Left lung (tissue), 4 donors: ENCODE measurements at regions not wholly inside any gene's neighbourhood (a gene's known extent, or its start where the extent isn't known, plus 50 kb on each side); places are given as distances from the start of the nearest gene placed in this dataset.

ENCODE experiments used
- ATAC-seq: fragments of 200-7000 bp; cut with Tn5 transposase; one replicate; pipeline ENCODE4 v1.9.1; 2020; ENCODE audit warnings: moderate library complexity
- DNase-seq, 4 donors: peaks; one replicate each; pipeline ENCODE4 v3.0.0-alpha.2; 2013 to 2020
- H3K27ac ChIP-seq, 2 donors: fragments of 200-600 bp; sonication (generic) in 1 of 2; one replicate each; pipeline versions ENCODE4 v1.5.0 to v1.8.0; 2020 to 2021
- H3K27me3 ChIP-seq, 2 donors: fragments of 200-600 bp; sonication (generic) in 1 of 2; one replicate each; pipeline versions ENCODE4 v1.5.0 to v1.8.0; 2020 to 2021
- H3K36me3 ChIP-seq, 2 donors: fragments of 200-600 bp; sonication (generic) in 1 of 2; one replicate each; pipeline versions ENCODE4 v1.5.0 to v1.8.0; 2020 to 2021
- H3K4me1 ChIP-seq, 2 donors: fragments of 200-600 bp; one replicate each; pipeline ENCODE4 v1.8.0; 2021
- H3K4me3 ChIP-seq, 2 donors: fragments of 200-600 bp; sonication (generic) in 1 of 2; one replicate each; pipeline versions ENCODE4 v1.5.0 to v1.8.0; 2020 to 2021; ENCODE audit warnings: mild to moderate bottlenecking in 1 of 2
- H3K9me3 ChIP-seq, 2 donors: fragments of 200-600 bp; sonication (generic) in 1 of 2; one replicate each; pipeline versions ENCODE4 v1.5.0 to v1.8.0; 2020 to 2021
- CTCF ChIP-seq, 2 donors: fragments of 200-600 bp; sonication (generic) in 1 of 2; IDR thresholded peaks; one replicate each; pipeline versions ENCODE4 v1.5.0 to v1.8.0; 2021; ENCODE audit warnings: antibody characterized with exemption in 2 of 2
- intact Hi-C, 2 donors: fragments of 100-400 bp; cut with DNase I; formaldehyde crosslinking; loops; one replicate each; pipeline versions ENCODE4 v1.11.2 to v1.14.2; 2022
- donor health status: DM: no; HTN: yes; CAD: no.
- donor health status: DM: no; HTN: no; CAD: no.

- Histone ChIP-seq H3K27me3 (peaks cover 3 to 47% of the 10 kb centered on the region in 2 donors), H3K27ac (no peak overlapping the region), H3K9me3 (no peaks in the 10 kb centered on the region), H3K4me1 (peaks cover 0 to 5% of the 10 kb centered on the region in 2 donors), H3K4me3 (no peak overlapping the region), H3K36me3 (no peaks in the 10 kb centered on the region)
- DNase-seq (no peak), ATAC-seq (no peak)
- TF ChIP-seq CTCF (IDR thresholded peaks at IDR 0.05), result no peak
- intact Hi-C loops, result loop anchor here in 1 of 2 donors (10.0 kb wide), 1 partner anchor 468 kb away; the partner anchor contains the start of gene IGFBP5
Observed at GRCh38 chr2:217162533-217162932, 302.7 kb upstream of the TNP1 start.

- Histone ChIP-seq H3K9me3 (no peaks in the 10 kb centered on the region), H3K4me3 (no peak overlapping the region), H3K36me3 (no peaks in the 10 kb centered on the region), H3K27me3 (peaks cover 3 to 51% of the 10 kb centered on the region in 2 donors), H3K4me1 (peaks cover 0 to 5% of the 10 kb centered on the region in 2 donors), H3K27ac (no peak overlapping the region)
- intact Hi-C loops, result loop anchor here in 1 of 2 donors (10.0 kb wide), 1 partner anchor 466 kb away; the partner anchor contains the start of gene IGFBP5
- peak in 1 of 4 donors; percentile 28 for DNase-seq
- no peak for TF ChIP-seq CTCF (IDR thresholded peaks at IDR 0.05)
- ATAC-seq, result no peak
Observed at GRCh38 chr2:217160978-217161973, 301.4 kb upstream of the TNP1 start.

- no peak for ATAC-seq
Observed at GRCh38 chr2:217160103-217160743, 300.4 kb upstream of the TNP1 start.

GRCh38 chr2:217158928-217159327, 299.1 kb upstream of the TNP1 start:
- no peak for ATAC-seq
- Histone ChIP-seq H3K27me3 (peaks cover 0 to 51% of the 10 kb centered on the region in 2 donors), H3K9me3 (no peaks in the 10 kb centered on the region), H3K27ac (no peak overlapping the region), H3K4me1 (peaks cover 0 to 5% of the 10 kb centered on the region in 2 donors), H3K36me3 (no peaks in the 10 kb centered on the region), H3K4me3 (no peak overlapping the region)
- intact Hi-C loops, result no loop called here
- no peak for DNase-seq
- TF ChIP-seq CTCF (IDR thresholded peaks at IDR 0.05), result no peak

More at GRCh38 chr2:217160103-217160743, 300.4 kb upstream of the TNP1 start:
- H3K27ac ChIP-seq, result no peak overlapping the region
- peaks cover 3 to 51% of the 10 kb centered on the region in 2 donors for H3K27me3 ChIP-seq
- TF ChIP-seq CTCF (IDR thresholded peaks at IDR 0.05), result no peak
- DNase-seq, result no peak
- H3K9me3 ChIP-seq, result no peaks in the 10 kb centered on the region
- peaks cover 0 to 5% of the 10 kb centered on the region in 2 donors for H3K4me1 ChIP-seq
- intact Hi-C loops, result loop anchor here in 1 of 2 donors (10.0 kb wide), 1 partner anchor 465 kb away; the partner anchor contains the start of gene IGFBP5
- no peak overlapping the region for H3K4me3 ChIP-seq
- no peaks in the 10 kb centered on the region for H3K36me3 ChIP-seq

- intact Hi-C loops, result no loop called here
- no peaks in the 10 kb centered on the region for H3K36me3 ChIP-seq
- no peaks in the 10 kb centered on the region for H3K9me3 ChIP-seq
- DNase-seq (no peak), ATAC-seq (no peak)
- H3K27ac ChIP-seq, result no peak overlapping the region
- peaks cover 0 to 5% of the 10 kb centered on the region in 2 donors for H3K4me1 ChIP-seq
- H3K27me3 ChIP-seq, result peaks cover 0 to 43% of the 10 kb centered on the region in 2 donors
- no peak for TF ChIP-seq CTCF (IDR thresholded peaks at IDR 0.05)
- H3K4me3 ChIP-seq, result no peak overlapping the region
Observed at GRCh38 chr2:217157581-217157980, 297.7 kb upstream of the TNP1 start.
